Stimulated activated CD4-positive, alpha-beta T cell treated with anti-CD3 and anti-CD28 coated beads, Interleukin-1b, Interleukin-23, amount 100 ng/mL, for 24 hours (primary cell): ENCODE measurements at regions not wholly inside any gene's neighbourhood (a gene's known extent, or its start where the extent isn't known, plus 50 kb on each side); places are given as distances from the start of the nearest gene placed in this dataset.
A peak's percentile ranks its signal among the peaks of the same experiment; 100 is the strongest.

ENCODE experiments used
- DNase-seq, 4 experiments: peaks; one replicate each; pipeline ENCODE4 v3.0.0-alpha.2; 2020; ENCODE audit warnings: low read depth in 4 of 4, low spot score in 1 of 4

- DNase-seq, result peak in 2 of 4 experiments; percentile 17
Observed at GRCh38 chr7:155961241-155962190, 149.3 kb upstream of the SHH start.

DNA sequence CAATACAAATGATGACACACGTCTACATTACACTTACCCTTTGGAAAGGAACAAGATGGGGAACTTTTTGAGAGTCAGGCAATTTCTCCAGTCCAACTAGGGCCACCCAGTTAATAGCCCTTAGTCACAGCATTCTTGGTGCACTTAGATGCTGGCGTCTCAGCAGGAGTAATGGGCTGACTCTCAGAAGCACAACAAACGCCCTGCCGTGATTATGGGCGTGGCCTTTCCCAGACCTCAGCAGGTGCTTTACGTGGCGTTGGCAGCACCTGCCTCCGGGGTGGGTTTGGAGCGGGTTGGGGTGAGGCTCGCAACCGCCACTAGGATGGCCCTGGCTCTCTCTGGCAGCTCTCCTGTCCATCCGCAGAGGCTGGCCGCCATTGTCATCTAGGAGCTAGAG, 147.6 kb upstream of the SHH start:
- DNase-seq, result no peak

- DNase-seq, result no peak
Observed at GRCh38 chr7:155956977-155957376, 144.7 kb upstream of the SHH start.

GRCh38 chr7:155955367-155955635, 143.0 kb upstream of the SHH start:
- no peak for DNase-seq

DNA sequence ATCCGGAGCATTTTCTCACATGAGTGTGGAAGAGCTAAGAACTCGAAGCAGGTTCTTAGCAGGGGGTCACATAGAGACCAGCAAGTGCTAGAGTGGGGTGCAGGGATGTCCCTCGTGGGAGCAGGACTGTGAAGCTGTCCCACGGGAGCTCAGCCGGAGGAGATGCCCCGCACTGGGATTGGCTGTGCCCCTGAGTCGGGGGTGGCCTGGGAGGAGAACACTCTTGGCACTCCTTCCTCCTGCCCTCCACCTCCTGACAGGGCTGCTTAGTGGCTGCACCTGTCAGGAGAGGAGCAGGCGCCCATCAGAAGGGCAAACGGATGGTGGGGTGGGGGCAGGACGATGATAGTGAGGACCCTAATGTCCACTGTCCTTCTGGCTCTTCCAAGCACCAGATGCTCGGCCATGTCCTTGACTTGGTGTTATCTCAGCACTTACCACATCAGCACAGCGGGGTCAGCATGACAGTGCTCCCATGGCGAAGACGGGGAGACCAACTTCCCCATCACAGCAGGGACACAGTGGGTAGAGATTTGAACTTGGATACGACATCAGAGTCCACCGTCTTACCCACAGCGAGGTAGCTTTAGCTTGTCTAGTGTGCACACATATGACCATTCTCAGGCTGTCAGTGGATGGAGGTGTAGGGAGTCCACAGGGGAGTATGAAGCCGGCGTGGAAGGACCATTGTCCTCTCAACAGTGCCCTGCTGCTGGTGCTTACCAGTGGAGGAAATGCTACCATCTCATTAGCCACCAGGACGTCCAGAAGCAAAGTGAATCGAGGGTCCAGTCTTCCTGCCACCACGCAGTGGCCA, 142.5 kb upstream of the SHH start:
- no peak for DNase-seq

- no peak for DNase-seq
Observed at GRCh38 chr7:155953781-155954549, 141.7 kb upstream of the SHH start.

GRCh38 chr7:155953501-155953778, 141.2 kb upstream of the SHH start:
- DNase-seq, result no peak

DNA sequence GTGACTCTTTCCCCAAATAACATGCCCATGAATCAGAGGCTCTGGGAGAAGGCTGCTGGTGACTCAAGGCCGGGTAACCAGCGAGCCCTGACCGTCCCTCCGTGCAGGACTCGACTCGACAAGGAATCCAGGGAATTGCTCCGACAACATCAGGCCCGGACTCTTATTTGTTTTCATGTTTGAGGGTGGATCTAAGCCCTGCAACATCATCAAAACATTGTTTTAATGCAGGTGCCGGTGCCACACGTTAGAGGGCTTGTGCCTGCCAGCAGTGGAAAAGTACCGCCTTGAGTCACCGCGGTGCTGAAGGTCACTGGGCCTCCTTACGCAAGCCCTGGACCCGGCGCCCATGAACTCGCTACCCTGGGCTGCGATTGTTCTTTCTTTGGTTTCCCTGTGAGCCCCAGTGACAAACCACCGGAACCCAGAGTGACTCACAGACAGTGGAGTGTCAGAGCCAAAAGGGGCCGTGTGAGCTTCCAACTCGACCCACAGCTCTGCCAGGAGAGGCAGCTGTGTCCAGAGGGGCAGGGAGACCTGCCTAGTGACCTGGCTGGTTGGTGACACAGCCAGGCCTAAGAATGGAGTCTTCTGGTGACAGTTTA, 139.4 kb upstream of the SHH start:
- no peak for DNase-seq

DNA sequence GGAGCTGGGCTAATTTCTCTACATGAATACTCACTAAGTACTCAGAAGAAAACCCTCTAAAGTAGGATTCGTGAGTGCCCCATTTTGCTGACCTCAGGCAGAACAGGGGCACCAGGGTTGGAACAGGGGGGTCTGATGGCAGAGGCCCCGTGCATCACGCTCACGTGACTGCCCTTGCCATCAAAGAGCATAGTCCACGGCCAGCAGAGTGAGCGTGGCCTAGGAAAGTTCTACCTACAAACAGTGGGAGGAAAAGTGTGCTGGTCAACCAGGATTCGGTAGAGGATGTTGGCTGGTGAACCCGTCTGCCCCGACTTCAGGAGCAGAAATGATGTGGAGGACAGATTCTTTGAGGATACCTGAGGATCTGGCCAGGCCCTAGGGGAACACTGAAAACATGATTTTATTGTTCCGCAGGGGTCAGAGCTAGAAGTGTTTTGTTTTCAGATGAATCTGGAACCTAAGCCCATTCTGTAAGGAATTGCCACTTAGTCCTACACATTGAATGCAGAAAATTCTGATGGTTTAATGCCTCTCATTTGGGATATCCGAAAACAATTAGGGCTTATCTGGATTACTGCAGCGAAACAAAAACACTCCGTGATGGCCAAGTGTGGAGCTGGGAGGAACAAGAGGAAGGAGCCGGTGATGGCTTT, 138.8 kb upstream of the SHH start:
- no peak for DNase-seq

- no peak for DNase-seq
Observed at GRCh38 chr7:155948845-155949244, 136.6 kb upstream of the SHH start.

DNA sequence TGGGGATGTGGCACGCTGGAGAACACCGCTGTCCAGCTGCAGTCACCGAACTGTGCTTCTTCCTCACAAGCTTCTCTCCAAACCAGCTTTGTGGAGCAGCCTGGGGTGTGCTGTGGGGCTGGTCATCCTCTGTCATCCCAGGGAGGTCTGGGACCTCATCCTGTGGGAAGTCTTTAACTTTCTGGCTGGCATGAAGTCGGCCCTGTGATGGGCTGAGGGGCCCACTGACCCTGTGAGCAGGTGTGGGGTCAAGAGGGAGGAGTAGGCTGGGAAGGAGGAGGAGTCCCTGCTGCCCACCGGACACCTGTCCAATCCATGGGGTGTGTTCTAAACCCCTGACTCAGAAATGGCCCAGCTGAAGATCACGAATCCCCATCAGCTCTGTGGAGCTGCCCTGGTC, 136.2 kb upstream of the SHH start:
- no peak for DNase-seq

- DNase-seq, result no peak
Observed at GRCh38 chr7:155947051-155947450, 134.8 kb upstream of the SHH start.

DNA sequence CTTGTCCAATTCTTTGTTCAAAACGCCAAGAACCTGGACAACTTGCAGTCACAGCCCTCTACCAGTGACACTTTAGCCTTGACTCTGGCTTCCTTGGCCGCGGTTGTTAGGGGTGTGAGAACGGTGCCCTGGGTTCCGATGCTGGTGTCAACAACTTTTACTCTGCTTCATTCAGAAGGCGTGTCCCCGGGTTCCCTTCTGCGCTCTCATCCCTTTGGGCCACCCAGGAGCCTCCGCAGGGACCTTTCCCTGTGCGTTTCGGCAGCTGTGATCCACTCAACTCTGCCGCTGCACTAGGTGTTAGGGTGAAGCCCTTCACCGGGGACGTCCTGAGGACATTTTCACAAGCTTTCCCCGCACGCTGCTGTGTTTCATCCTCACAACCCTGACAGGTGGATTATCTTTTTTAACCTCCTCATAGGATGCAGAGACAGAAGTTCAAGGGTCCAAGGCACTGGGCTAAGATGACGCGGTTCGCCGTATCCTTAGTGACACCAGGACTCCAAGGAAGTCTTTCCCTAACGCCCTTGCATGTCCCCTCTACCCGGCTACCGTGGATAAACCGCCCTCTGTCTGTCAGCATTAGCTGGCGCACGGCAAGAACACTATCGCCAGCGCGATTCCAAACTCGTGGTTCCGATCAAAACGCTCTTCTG, 133.5 kb upstream of the SHH start:
- no peak for DNase-seq

DNA sequence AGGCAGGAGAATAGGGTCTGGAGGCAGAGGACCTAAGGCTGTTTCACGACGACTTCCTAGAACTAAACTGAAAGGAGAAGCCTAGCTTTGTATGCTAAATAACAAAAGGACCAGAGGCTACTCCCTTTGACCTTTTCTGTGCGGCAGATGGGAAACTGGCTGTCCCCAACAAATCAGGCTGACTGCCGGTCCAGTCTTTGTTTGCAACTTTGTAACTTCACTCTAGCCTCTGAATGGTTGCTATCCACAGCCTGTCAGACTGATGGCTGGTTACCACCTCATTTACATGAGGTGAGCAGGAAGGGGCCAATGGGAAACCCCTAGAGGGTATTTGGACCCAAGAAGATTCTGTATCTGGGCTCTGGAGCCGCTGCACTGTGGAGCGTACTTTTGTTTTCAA, 132.6 kb upstream of the SHH start:
- DNase-seq, result no peak

- no peak for DNase-seq
Observed at GRCh38 chr7:155943251-155943899, 131.1 kb upstream of the SHH start.

DNA sequence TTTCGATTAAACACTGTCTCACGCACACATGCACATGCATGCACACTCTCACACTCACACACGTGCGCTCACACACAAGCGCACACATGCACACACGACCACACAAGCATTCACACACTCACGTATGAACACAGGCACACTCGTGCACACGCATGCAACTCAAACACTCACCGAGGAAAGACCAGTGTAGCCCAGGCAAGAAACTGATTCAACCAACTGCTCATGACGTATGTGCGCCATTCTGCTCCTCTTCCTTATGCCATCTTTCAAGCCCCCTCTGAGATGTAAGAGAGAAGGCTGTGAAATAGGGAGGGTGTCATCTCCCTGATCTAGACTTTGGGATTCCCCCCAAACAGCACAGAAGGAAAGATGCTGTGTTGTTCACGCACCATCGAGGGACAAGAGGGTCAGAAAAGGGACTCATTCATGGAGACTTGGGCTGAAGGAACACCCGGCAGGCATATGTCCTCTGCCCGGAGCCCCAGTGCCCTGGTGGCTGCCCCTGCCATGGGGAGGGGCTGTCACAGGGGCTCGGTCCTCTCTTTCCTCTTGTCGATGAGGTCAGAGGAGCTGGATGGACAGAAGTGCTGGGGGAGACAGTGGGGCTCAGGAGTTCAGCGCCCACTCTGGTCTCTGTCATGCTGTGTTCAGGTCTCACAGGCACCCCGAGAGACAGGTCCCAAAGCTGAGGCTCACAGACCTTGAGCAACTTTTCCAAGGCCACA, 130.1 kb upstream of the SHH start:
- no peak for DNase-seq

GRCh38 chr7:155941688-155942087, 129.4 kb upstream of the SHH start:
- DNase-seq, result no peak

- DNase-seq, result no peak
Observed at GRCh38 chr7:155939350-155939749, 127.1 kb upstream of the SHH start.

DNA sequence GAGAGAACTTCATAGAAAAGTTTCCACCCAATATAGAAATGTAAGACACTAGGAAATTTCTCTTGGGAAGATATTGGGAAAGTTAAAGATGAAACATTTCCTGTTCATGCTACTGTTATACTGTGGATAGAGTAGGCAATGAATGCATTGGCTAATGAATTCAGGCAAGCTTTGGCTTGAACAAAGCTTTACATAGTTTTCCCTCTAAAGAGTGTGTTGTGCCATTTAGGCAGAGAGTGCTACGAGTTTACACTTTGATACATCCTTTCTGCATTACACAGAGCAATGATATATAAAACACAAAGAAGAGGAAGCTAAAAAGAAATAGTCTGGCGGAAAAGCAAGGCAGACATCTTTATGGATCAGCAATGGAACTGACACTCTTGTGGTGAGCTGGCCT, 125.9 kb upstream of the SHH start:
- no peak for DNase-seq
